Keratinocyte (primary cell): ENCODE measurements at regions not wholly inside any gene's neighbourhood (a gene's known extent, or its start where the extent isn't known, plus 50 kb on each side); places are given as distances from the start of the nearest gene placed in this dataset.

ENCODE experiments used
- DNase-seq: peaks from one replicate; pipeline ENCODE4 v3.0.0-alpha.2; 2011; ENCODE audit warnings: low read depth, missing footprints, low spot score
- FAIRE-seq: peaks from 2 replicates; lab custom pipeline; 2011; peaks lifted over from hg19 to GRCh38; lab: Jason Lieb, UNC
- H2AFZ ChIP-seq: 2 replicates; pipeline ENCODE4 v1.6.0; 2012; ENCODE audit warnings: low read length, control low read depth, inconsistent platforms; ENCODE audit not compliant: control insufficient read depth
- H3K27ac ChIP-seq: 2 replicates; pipeline ENCODE4 v1.5.1; 2011; ENCODE audit warnings: low read length; ENCODE audit not compliant: control insufficient read depth, insufficient read depth
- H3K27me3 ChIP-seq: 3 replicates; pipeline ENCODE4 v1.6.0; 2011; ENCODE audit warnings: low read length; ENCODE audit not compliant: control insufficient read depth, insufficient read depth; ENCODE audit errors: extremely low read depth
- H3K36me3 ChIP-seq, 2 experiments: 2 replicates in 1 of 2; 3 replicates in 1 of 2; pipeline ENCODE4 v1.5.1; 2011; ENCODE audit warnings: low read length in 2 of 2, mild to moderate bottlenecking in 1 of 2; ENCODE audit not compliant: control insufficient read depth in 2 of 2, insufficient read depth in 2 of 2; ENCODE audit errors: extremely low read depth in 1 of 2
- H3K4me1 ChIP-seq: 3 replicates; pipeline ENCODE4 v1.5.1; 2011; ENCODE audit warnings: low read length; ENCODE audit not compliant: control insufficient read depth, insufficient read depth; ENCODE audit errors: extremely low read depth
- H3K4me2 ChIP-seq: 3 replicates; pipeline ENCODE4 v1.6.0; 2011; ENCODE audit warnings: low read depth, low read length; ENCODE audit not compliant: control insufficient read depth, insufficient read depth; ENCODE audit errors: extremely low read depth
- H3K4me3 ChIP-seq, 3 experiments: fragments of 200-600 bp in 1 of 3; sonication (generic) in 1 of 3; 2 replicates in 2 of 3; 3 replicates in 1 of 3; pipeline ENCODE4 v1.5.1; 2011 to 2016; ENCODE audit warnings: low read length in 3 of 3, mild to moderate bottlenecking in 3 of 3, control low read depth in 2 of 3, inconsistent platforms in 1 of 3, low read depth in 1 of 3, mixed read lengths in 1 of 3, mixed run types in 1 of 3, moderate library complexity in 1 of 3; ENCODE audit not compliant: control insufficient read depth in 2 of 3, insufficient read depth in 2 of 3; ENCODE audit errors: extremely low read depth in 1 of 3
- H3K79me2 ChIP-seq: 2 replicates; pipeline ENCODE4 v1.6.0; 2012; ENCODE audit warnings: low read length; ENCODE audit not compliant: control insufficient read depth, insufficient read depth
- H3K9ac ChIP-seq: 3 replicates; pipeline ENCODE4 v1.6.0; 2011; ENCODE audit warnings: low read length; ENCODE audit not compliant: control insufficient read depth, insufficient read depth; ENCODE audit errors: extremely low read depth
- H3K9me1 ChIP-seq: 3 replicates; pipeline ENCODE4 v1.6.0; 2011; ENCODE audit warnings: low read length; ENCODE audit not compliant: control insufficient read depth, insufficient read depth; ENCODE audit errors: extremely low read depth
- H3K9me3 ChIP-seq: 2 replicates; pipeline ENCODE4 v1.5.1; 2012; ENCODE audit warnings: low read depth, low read length; ENCODE audit not compliant: control insufficient read depth
- H4K20me1 ChIP-seq: 3 replicates; pipeline ENCODE4 v1.6.0; 2011; ENCODE audit warnings: low read length; ENCODE audit not compliant: control insufficient read depth, insufficient read depth; ENCODE audit errors: extremely low read depth
- CTCF ChIP-seq, 3 experiments: IDR thresholded peaks in 1 of 3; conservative IDR thresholded peaks in 1 of 3; optimal IDR thresholded peaks in 1 of 3; 2 replicates in 2 of 3; 3 replicates in 1 of 3; pipeline versions ENCODE3 to v1.5.1; 2011; ENCODE audit warnings: low read length in 3 of 3, mild to moderate bottlenecking in 3 of 3, moderate library complexity in 2 of 3, control low read depth in 1 of 3, inconsistent platforms in 1 of 3; ENCODE audit not compliant: insufficient read depth in 2 of 3; ENCODE audit errors: extremely low read depth in 1 of 3
- EZH2 ChIP-seq: IDR thresholded peaks from one replicate; pipeline ENCODE4 v1.6.1; 2012; ENCODE audit warnings: inconsistent platforms, mild to moderate bottlenecking, low read length, moderate library complexity
- dilution Hi-C: fragments of 300-500 bp; cut with MboI; formaldehyde crosslinking; loops from one replicate; pipeline ENCODE4 v1.7.0; 2020; ENCODE audit warnings: low sequenced_read_pairs; ENCODE audit not compliant: extremely low pct_ligation_motif_present

GRCh38 chr14:50008562-50008961, 107.8 kb downstream of the VCPKMT start:
- H3K79me2 ChIP-seq = no peaks in the 10 kb centered on the region
- FAIRE-seq (no peak), DNase-seq (no peak)
- dilution Hi-C loops = no loop called here
- no peak overlapping the region for H2AFZ ChIP-seq
- peak overlapping the region; percentile 53 for H3K4me2 ChIP-seq
- no peaks in the 10 kb centered on the region for H3K36me3 ChIP-seq
- peaks cover 50% of the 10 kb centered on the region for H3K4me1 ChIP-seq
- H3K4me3 ChIP-seq = no peak overlapping the region
- H3K9me1 ChIP-seq = peaks cover 3% of the 10 kb centered on the region
- H3K9ac ChIP-seq = peak overlapping the region; percentile 61
- H4K20me1 ChIP-seq = no peaks in the 10 kb centered on the region
- H3K9me3 ChIP-seq = no peaks in the 10 kb centered on the region
- H3K27ac ChIP-seq = peak overlapping the region; percentile 94
- H3K27me3 ChIP-seq = no peaks in the 10 kb centered on the region
- TF ChIP-seq EZH2 (no peak), CTCF (optimal IDR thresholded peaks at IDR 0.05 in 1 of 3, IDR thresholded peaks at IDR 0.05 in 1 of 3, conservative IDR thresholded peaks at IDR 0.05 in 1 of 3; ENCODE audit: extremely low read depth in 1 of 3, insufficient read depth in 2 of 3, low read length in 3 of 3) (no peak)

- Histone ChIP-seq H3K27ac (peak overlapping the region; percentile 94), H3K9me1 (peaks cover 3% of the 10 kb centered on the region), H3K4me2 (peak overlapping the region; percentile 53), H3K79me2 (no peaks in the 10 kb centered on the region), H3K4me1 (peaks cover 50% of the 10 kb centered on the region), H3K9ac (peak overlapping the region; percentile 55), H2AFZ (peak overlapping the region; percentile 72), H3K4me3 (no peak overlapping the region), H4K20me1 (no peaks in the 10 kb centered on the region), H3K27me3 (no peaks in the 10 kb centered on the region), H3K9me3 (no peaks in the 10 kb centered on the region), H3K36me3 (no peaks in the 10 kb centered on the region)
- FAIRE-seq (peak; percentile 57), DNase-seq (peak; percentile 78)
- TF ChIP-seq EZH2 (no peak), CTCF (optimal IDR thresholded peaks at IDR 0.05 in 1 of 3, IDR thresholded peaks at IDR 0.05 in 1 of 3, conservative IDR thresholded peaks at IDR 0.05 in 1 of 3; ENCODE audit: extremely low read depth in 1 of 3, insufficient read depth in 2 of 3, low read length in 3 of 3) (no peak)
- dilution Hi-C loops = no loop called here
Observed at GRCh38 chr14:50008974-50009373, 107.4 kb downstream of the VCPKMT start.
